Myocyte (in vitro differentiated cells): ENCODE measurements at regions not wholly inside any gene's neighbourhood (a gene's known extent, or its start where the extent isn't known, plus 50 kb on each side); places are given as distances from the start of the nearest gene placed in this dataset.
A peak's percentile ranks its signal among the peaks of the same experiment; 100 is the strongest.

Experiments used
- DNase-seq: peaks from one replicate; pipeline ENCODE4 v3.0.0-alpha.2; 2012; ENCODE audit warnings: low read depth

DNA sequence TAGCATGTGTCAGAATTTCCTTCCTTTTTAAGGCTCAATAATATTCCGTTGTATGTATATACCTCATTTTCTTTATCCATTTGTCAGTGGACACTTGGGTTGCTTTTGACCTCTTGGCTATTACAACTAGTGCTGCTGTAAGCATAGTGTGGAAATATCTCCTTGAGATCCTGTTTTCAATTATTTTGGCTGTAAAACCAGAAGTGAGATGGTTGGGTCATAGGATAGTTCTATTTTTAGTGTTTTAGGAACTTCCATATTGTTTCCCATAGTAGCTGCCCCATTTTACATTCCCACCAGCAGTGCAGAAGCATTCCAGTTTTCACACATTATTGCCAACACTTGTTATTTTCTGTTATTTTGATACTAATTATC lies 70.4 kb upstream of the C15orf39 start:
- DNase-seq: no peak

GRCh38 chr15:75134748-75135147 lies 66.9 kb upstream of the C15orf39 start:
- DNase-seq: no peak

- no peak for DNase-seq
Measured at GRCh38 chr15:75136118-75136517, 65.6 kb upstream of the C15orf39 start.

DNA sequence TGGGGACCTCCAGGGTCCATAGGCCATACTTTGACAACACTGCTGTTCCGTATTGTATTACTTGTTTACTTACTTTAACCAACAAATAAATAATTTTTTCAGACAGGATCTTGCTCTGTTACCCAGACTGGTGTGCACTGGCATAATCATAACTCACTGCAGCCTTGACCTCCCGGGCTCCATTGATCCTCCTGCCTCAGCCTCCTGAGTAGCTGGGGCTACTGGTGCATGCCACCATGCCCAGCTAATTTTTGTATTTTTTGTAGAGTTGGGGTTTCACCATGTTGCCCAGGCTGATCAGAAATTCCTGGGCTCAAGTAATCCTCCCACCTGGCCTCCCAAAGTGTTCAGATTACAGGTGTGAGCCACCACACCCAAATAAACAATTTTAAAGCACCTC lies 64.9 kb upstream of the C15orf39 start:
- DNase-seq: no peak

GRCh38 chr15:75138016-75138999 lies 63.4 kb upstream of the C15orf39 start:
- no peak for DNase-seq

DNA sequence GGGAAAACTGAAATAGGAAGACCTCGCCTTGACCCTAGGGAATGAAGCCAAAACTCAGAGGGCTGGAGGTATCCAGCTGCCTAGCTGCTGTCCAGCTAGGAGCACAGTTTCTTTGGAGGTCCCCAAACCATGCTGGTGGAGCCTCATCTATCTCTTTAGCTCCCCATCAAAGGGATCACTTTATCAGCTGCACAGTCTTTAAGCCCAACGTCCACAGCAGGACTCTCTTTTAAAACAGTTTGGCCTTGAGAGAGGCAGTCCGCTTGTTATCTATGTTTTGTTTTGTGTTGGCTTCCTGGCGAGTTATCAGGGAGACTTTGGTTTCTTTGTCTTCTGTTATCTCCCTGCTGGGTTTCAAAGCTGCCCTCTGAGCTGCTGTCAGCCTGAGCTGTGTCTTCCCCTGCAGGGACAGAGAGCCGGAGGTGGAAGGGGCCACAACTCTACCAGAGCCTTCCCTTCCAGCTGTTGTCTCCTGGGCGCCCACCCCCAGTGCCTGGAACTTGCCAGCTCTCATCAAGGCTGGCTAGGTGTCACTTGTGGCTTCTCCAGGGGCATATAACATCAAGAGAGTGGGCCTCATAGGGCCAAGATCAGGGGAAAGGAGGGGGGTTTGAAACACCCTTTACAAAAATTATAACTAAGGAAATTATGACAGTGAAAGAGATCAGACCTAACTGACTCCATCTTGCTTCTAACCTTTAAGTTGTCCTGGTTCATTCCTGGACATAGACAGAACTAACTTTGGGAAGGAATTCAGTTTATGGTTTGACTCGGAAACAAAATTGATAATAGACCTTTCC lies 61.4 kb upstream of the C15orf39 start:
- DNase-seq: no peak

DNA sequence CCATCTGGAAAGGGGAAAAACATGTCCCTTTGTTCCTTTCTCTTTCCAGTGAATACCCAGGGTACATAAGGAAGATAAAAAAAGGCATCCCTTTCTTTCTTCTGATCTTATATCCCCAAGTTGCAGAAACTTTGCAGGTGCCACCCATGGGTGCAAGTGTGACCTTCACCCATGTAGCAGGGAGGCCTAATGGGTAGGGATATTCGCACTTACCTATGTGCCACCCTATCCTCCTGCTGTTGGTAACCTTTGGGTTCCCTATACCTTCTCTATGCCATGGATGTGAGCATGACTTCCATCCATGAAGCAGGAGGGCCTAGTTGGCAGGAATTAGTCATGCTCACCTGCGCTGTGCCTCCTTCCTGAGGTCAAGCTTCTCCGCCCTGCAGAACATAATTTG lies 59.2 kb upstream of the C15orf39 start:
- no peak for DNase-seq

- peak; percentile 38 for DNase-seq
Measured at GRCh38 chr15:75143738-75144334, 57.8 kb upstream of the C15orf39 start.

DNA sequence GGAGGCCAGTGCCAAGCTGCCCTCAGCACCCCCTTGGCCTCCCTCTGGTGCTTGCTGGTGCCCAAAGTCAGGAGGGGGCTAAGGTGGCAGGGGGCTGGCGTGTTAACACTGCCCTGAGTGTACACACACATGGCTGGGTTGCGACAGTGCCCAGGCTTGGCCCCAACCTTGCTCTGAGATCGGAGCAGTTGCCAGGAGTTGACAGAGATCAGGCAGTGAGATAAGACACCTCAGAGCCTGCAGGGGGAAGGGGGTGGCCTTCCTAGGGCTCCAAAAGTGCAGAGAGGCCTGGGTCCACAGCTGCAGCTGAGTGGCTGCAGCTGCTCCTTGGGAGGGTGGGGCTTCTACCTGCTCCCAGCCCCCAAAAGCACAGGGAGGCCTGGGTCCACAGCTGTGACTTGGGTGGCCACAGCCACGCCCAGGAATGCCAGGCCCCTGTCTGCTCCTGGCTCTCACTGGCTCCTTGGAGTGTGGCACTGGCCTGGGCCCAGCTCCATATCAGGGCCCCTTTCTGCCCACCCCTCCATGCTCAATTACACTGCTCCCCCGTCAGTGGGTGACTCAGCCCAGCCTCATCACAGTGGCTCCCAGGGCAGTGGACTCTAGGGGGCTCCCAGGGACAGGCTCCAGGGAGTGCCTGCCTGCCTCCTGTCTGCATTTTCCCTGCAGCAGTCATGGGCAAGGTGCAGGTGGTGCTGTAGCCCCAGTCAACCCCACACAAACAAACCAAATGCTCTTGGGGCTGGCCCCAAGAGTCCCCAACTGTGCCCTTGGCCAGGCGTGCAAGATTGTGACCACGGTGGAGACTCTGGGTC lies 56.4 kb upstream of the C15orf39 start:
- DNase-seq: peak; percentile 50

- no peak for DNase-seq
Measured at GRCh38 chr15:75148280-75148679, 53.4 kb upstream of the C15orf39 start.

DNA sequence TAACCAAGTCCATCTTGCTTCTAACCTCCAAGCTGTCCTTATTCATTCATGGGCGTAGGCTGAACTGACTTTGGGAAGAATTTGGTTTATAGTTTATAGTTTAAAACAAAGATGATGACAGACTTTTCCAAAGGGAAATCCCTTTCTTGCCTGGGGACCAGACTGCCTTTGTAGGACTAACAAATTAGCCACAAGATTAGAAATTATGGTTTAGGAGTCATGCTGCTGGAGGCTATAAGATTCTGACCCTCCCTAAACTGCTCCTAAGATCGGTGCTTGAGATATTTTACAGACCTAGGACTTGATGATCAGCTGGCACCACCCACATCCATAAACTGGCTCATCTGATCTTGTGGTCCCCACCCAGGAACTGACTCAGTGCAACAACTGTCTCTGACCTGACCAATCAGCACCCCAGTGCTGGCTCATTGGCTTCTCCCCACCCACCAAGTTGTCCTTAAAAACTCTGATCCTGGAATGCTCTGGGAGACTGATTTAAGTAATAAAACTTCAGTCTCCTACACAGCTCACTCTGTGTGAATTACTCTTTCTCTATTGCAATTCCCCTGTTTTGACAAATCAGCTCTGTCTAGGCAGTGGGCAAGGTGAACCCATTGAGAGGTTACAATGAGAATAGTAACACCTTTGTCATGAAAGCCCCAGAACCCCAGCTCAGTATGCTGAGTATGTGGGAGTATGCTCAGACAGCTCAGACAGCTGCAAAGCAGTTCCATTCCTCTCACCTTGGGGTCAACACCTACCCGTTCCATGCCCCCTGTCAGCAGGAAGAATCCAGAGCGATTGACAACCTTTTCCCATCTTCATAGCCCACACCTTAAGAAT lies 51.6 kb upstream of the C15orf39 start:
- DNase-seq: peak; percentile 52

GRCh38 chr15:75151214-75152128 lies 50.2 kb upstream of the C15orf39 start:
- peak; percentile 34 for DNase-seq
